ENCODE measurements at regions not wholly inside any gene's neighbourhood (a gene's known extent, or its start where the extent isn't known, plus 50 kb on each side); places are given as distances from the start of the nearest gene placed in this dataset.

- TF ChIP-seq CTCF (IDR thresholded peaks at IDR 0.05; ENCODE audit: insufficient read depth, low read depth, low read length) (no peak), EZH2 (IDR thresholded peaks at IDR 0.05; ENCODE audit: insufficient read depth, low read length) (no peak)
Measured at GRCh38 chr7:68888971-68889385, 709.3 kb upstream of the AUTS2 start.

All from astrocyte (in vitro differentiated cells and primary cell).